Aorta (tissue), 5 donors: ENCODE measurements at regions not wholly inside any gene's neighbourhood (a gene's known extent, or its start where the extent isn't known, plus 50 kb on each side); places are given as distances from the start of the nearest gene placed in this dataset.

ENCODE experiments used
- ATAC-seq: fragments of 200-7000 bp; cut with Tn5 transposase; one replicate; pipeline ENCODE4 v1.9.1; 2022; ENCODE audit warnings: moderate library complexity; ENCODE audit not compliant: low FRiP score
- DNase-seq, 2 donors: peaks; one replicate each; pipeline ENCODE4 v3.0.0-alpha.2; 2020
- H3K27ac ChIP-seq, 2 donors: one replicate each; pipeline ENCODE4 v1.5.1; 2013; ENCODE audit warnings: low read length in 2 of 2, mild to moderate bottlenecking in 2 of 2, moderate library complexity in 2 of 2, control low read depth in 1 of 2, inconsistent platforms in 1 of 2, low read depth in 1 of 2
- H3K27me3 ChIP-seq, 2 donors: one replicate each; pipeline ENCODE4 v1.6.1; 2013; ENCODE audit warnings: control low read depth in 1 of 2, low read length in 1 of 2, mild to moderate bottlenecking in 1 of 2, moderate library complexity in 1 of 2; ENCODE audit not compliant: insufficient read depth in 2 of 2, control insufficient read depth in 1 of 2
- H3K36me3 ChIP-seq, 2 donors: one replicate each; pipeline ENCODE4 v1.6.1; 2013; ENCODE audit warnings: control low read depth in 1 of 2, low read length in 1 of 2, mild to moderate bottlenecking in 1 of 2; ENCODE audit not compliant: insufficient read depth in 2 of 2, control insufficient read depth in 1 of 2
- H3K4me1 ChIP-seq, 2 donors: one replicate each; pipeline ENCODE4 v1.6.1; 2013; ENCODE audit warnings: low read length in 2 of 2, control low read depth in 1 of 2, mild to moderate bottlenecking in 1 of 2, moderate library complexity in 1 of 2; ENCODE audit not compliant: insufficient read depth in 2 of 2, control insufficient read depth in 1 of 2
- H3K4me3 ChIP-seq, 2 donors: one replicate each; pipeline ENCODE4 v1.5.1; 2013; ENCODE audit warnings: low read length in 2 of 2, control low read depth in 1 of 2, mild to moderate bottlenecking in 1 of 2
- H3K9me3 ChIP-seq: one replicate; pipeline ENCODE4 v1.6.1; 2013; ENCODE audit warnings: mild to moderate bottlenecking, low read length; ENCODE audit not compliant: control insufficient read depth
- WGBS, 2 donors: extraction: QIAGEN DNeasy Blood & Tissue Kit; methylation state at CpG; one replicate each; pipeline ENCODE4 v1.1.7; 2013; 5-methylcytosine and 5-hydroxymethylcytosine counted together
- intact Hi-C, 2 donors: fragments of 100-400 bp; cut with DNase I; formaldehyde crosslinking; loops; one replicate each; pipeline versions ENCODE4 v1.14.2 to v1.15.0; 2022
- donor health status: healthy with polysubstance abuse.
- donor health status: Bipolar disorder and iron deficiency.
- donor health status: DM: no; HTN: no; CAD: no.
- donor health status: DM: no; HTN: no; CAD: no.
- donor health status: DM: yes; HTN: yes; CAD: no.

GRCh38 chr7:68334216-68334615 is 1264.1 kb upstream of the AUTS2 start:
- ATAC-seq, result no peak
- 95 to 98% methylated on average over 3 of the region's 3 CpGs for WGBS, 2 donors

GRCh38 chr7:68334636-68335272 is 1263.5 kb upstream of the AUTS2 start:
- DNase-seq, result no peak
- Histone ChIP-seq H3K4me1 (peaks cover 0 to 2% of the 10 kb centered on the region in 2 donors), H3K4me3 (no peak overlapping the region), H3K36me3 (no peaks in the 10 kb centered on the region), H3K9me3 (peaks cover 9% of the 10 kb centered on the region), H3K27me3 (no peaks in the 10 kb centered on the region), H3K27ac (no peak overlapping the region)
- 38 to 39% methylated on average over 9 of the region's 9 CpGs for WGBS, 2 donors
- no peak for ATAC-seq
- intact Hi-C loops, result no loop called here

More at GRCh38 chr7:68334216-68334615, 1264.1 kb upstream of the AUTS2 start:
- H3K27me3 ChIP-seq, result no peaks in the 10 kb centered on the region
- peaks cover 0 to 2% of the 10 kb centered on the region in 2 donors for H3K4me1 ChIP-seq
- intact Hi-C loops, result no loop called here
- H3K4me3 ChIP-seq, result no peak overlapping the region
- no peak overlapping the region for H3K27ac ChIP-seq
- H3K9me3 ChIP-seq, result peaks cover 9% of the 10 kb centered on the region
- H3K36me3 ChIP-seq, result no peaks in the 10 kb centered on the region
- no peak for DNase-seq

- DNase-seq, result no peak
- Histone ChIP-seq H3K27ac (no peak overlapping the region), H3K9me3 (peaks cover 5% of the 10 kb centered on the region), H3K4me3 (no peak overlapping the region), H3K36me3 (no peaks in the 10 kb centered on the region), H3K4me1 (peaks cover 0 to 2% of the 10 kb centered on the region in 2 donors), H3K27me3 (no peaks in the 10 kb centered on the region)
- WGBS, 2 donors, result 25 to 27% methylated on average over 8 of the region's 8 CpGs
- intact Hi-C loops, result no loop called here
- no peak for ATAC-seq
Measured at GRCh38 chr7:68336594-68336993, 1261.7 kb upstream of the AUTS2 start.

GRCh38 chr7:68348401-68348800 is 1249.9 kb upstream of the AUTS2 start:
- no peak for DNase-seq
- intact Hi-C loops, result no loop called here

GRCh38 chr7:68362745-68363518 is 1235.3 kb upstream of the AUTS2 start:
- 76 to 77% methylated on average over 7 of the region's 7 CpGs for WGBS, 2 donors
- H3K4me1 ChIP-seq, result no peaks in the 10 kb centered on the region
- DNase-seq (no peak), ATAC-seq (no peak)
- H3K4me3 ChIP-seq, result no peak overlapping the region
- H3K36me3 ChIP-seq, result no peaks in the 10 kb centered on the region
- intact Hi-C loops, result loop anchor here in 1 of 2 donors (10.0 kb wide), 1 partner anchor 968 kb away; no protein-coding TSS in a partner anchor
- H3K27ac ChIP-seq, result no peak overlapping the region
- no peaks in the 10 kb centered on the region for H3K27me3 ChIP-seq
- H3K9me3 ChIP-seq, result no peaks in the 10 kb centered on the region

More at GRCh38 chr7:68348401-68348800, 1249.9 kb upstream of the AUTS2 start:
- 83 to 85% methylated on average over 3 of the region's 3 CpGs for WGBS, 2 donors
- no peaks in the 10 kb centered on the region for H3K4me1 ChIP-seq
- ATAC-seq, result no peak
- H3K27me3 ChIP-seq, result no peaks in the 10 kb centered on the region
- no peaks in the 10 kb centered on the region for H3K9me3 ChIP-seq
- no peak overlapping the region for H3K27ac ChIP-seq
- no peak overlapping the region for H3K4me3 ChIP-seq
- no peaks in the 10 kb centered on the region for H3K36me3 ChIP-seq

GRCh38 chr7:68364886-68365625 is 1233.2 kb upstream of the AUTS2 start:
- Histone ChIP-seq H3K36me3 (no peaks in the 10 kb centered on the region), H3K4me1 (no peaks in the 10 kb centered on the region), H3K27ac (no peak overlapping the region), H3K4me3 (no peak overlapping the region), H3K9me3 (peaks cover 1% of the 10 kb centered on the region), H3K27me3 (no peaks in the 10 kb centered on the region)
- 44 to 52% methylated on average over 5 of the region's 5 CpGs for WGBS, 2 donors
- DNase-seq, result no peak
- no peak for ATAC-seq
- intact Hi-C loops, result loop anchor here in 1 of 2 donors (10.0 kb wide), 1 partner anchor 970 kb away; no protein-coding TSS in a partner anchor

- no peaks in the 10 kb centered on the region for H3K4me1 ChIP-seq
- H3K27ac ChIP-seq, result no peak overlapping the region
- H3K9me3 ChIP-seq, result peaks cover 1% of the 10 kb centered on the region
- no peaks in the 10 kb centered on the region for H3K27me3 ChIP-seq
- WGBS, 2 donors, result 39 to 54% methylated on average over 7 of the region's 7 CpGs
- no peak overlapping the region for H3K4me3 ChIP-seq
- DNase-seq (no peak), ATAC-seq (no peak)
- no peaks in the 10 kb centered on the region for H3K36me3 ChIP-seq
- intact Hi-C loops, result no loop called here
Measured at GRCh38 chr7:68371985-68372384, 1226.3 kb upstream of the AUTS2 start.

- Histone ChIP-seq H3K27ac (no peak overlapping the region), H3K4me1 (no peaks in the 10 kb centered on the region), H3K27me3 (no peaks in the 10 kb centered on the region), H3K36me3 (no peaks in the 10 kb centered on the region), H3K4me3 (no peak overlapping the region), H3K9me3 (no peaks in the 10 kb centered on the region)
- WGBS, 2 donors, result 61 to 63% methylated on average over 2 of the region's 2 CpGs
- no peak for ATAC-seq
- DNase-seq, result no peak
- intact Hi-C loops, result no loop called here
Measured at GRCh38 chr7:68376131-68376661, 1222.1 kb upstream of the AUTS2 start.
